Liver (tissue), 8 donors: ENCODE measurements at regions not wholly inside any gene's neighbourhood (a gene's known extent, or its start where the extent isn't known, plus 50 kb on each side); places are given as distances from the start of the nearest gene placed in this dataset.

Source experiments
- DNase-seq: peaks from one replicate; pipeline ENCODE4 v3.0.0-alpha.2; 2017; ENCODE audit warnings: low spot score
- H3K27ac ChIP-seq, 2 donors: one replicate each; pipeline ENCODE4 v1.7.0; 2013; ENCODE audit warnings: inconsistent platforms in 2 of 2, low read length in 2 of 2, control low read depth in 1 of 2, low read depth in 1 of 2, mild to moderate bottlenecking in 1 of 2
- H3K27me3 ChIP-seq, 4 donors: one replicate each; pipeline versions ENCODE4 v1.6.1 to v1.7.0; 2013; ENCODE audit warnings: low read length in 3 of 4, inconsistent platforms in 1 of 4, mild to moderate bottlenecking in 1 of 4, moderate library complexity in 1 of 4; ENCODE audit not compliant: control insufficient read depth in 4 of 4, insufficient read depth in 4 of 4
- H3K36me3 ChIP-seq, 4 donors: one replicate each; pipeline versions ENCODE4 v1.6.1 to v1.7.0; 2013; ENCODE audit warnings: low read length in 3 of 4, mild to moderate bottlenecking in 3 of 4, low read depth in 1 of 4, moderate library complexity in 1 of 4; ENCODE audit not compliant: control insufficient read depth in 4 of 4, insufficient read depth in 3 of 4
- H3K4me1 ChIP-seq, 4 donors: one replicate each; pipeline versions ENCODE4 v1.6.1 to v1.7.0; 2013; ENCODE audit warnings: low read length in 3 of 4, mild to moderate bottlenecking in 3 of 4, moderate library complexity in 1 of 4; ENCODE audit not compliant: control insufficient read depth in 4 of 4, insufficient read depth in 4 of 4
- H3K4me3 ChIP-seq, 3 donors: one replicate each; pipeline versions ENCODE4 v1.6.1 to v1.7.0; 2013; ENCODE audit warnings: low read length in 3 of 3, control low read depth in 1 of 3, low read depth in 1 of 3, mild to moderate bottlenecking in 1 of 3
- H3K9ac ChIP-seq, 2 donors: one replicate each; pipeline ENCODE4 v1.7.0; 2013; ENCODE audit warnings: low read length in 2 of 2, mild to moderate bottlenecking in 2 of 2, moderate library complexity in 2 of 2, control low read depth in 1 of 2, low read depth in 1 of 2
- H3K9me3 ChIP-seq, 4 donors: one replicate each; pipeline versions ENCODE4 v1.6.1 to v1.7.0; 2013; ENCODE audit warnings: low read length in 3 of 4; ENCODE audit not compliant: control insufficient read depth in 4 of 4
- ATF3 ChIP-seq: IDR thresholded peaks from 2 replicates; pipeline ENCODE4 v1.6.1; 2016; ENCODE audit warnings: antibody characterized with exemption
- CTCF ChIP-seq: fragments of 150-350 bp; IDR thresholded peaks from 2 replicates; pipeline ENCODE4 v1.5.1; 2017; ENCODE audit warnings: improper control_type of control experiment, low read depth, low read length; ENCODE audit not compliant: missing input control
- EGR1 ChIP-seq, 2 donors: IDR thresholded peaks; 2 replicates each; pipeline ENCODE4 v1.6.1; 2016 to 2018; ENCODE audit warnings: antibody characterized with exemption in 2 of 2, low read depth in 2 of 2
- FOXA1 ChIP-seq: IDR thresholded peaks from 2 replicates; pipeline ENCODE4 v1.6.1; 2016; ENCODE audit warnings: antibody characterized with exemption
- FOXA2 ChIP-seq: IDR thresholded peaks from 2 replicates; pipeline ENCODE4 v1.6.1; 2016; ENCODE audit warnings: antibody characterized with exemption
- HNF4A ChIP-seq, 2 donors: conservative IDR thresholded peaks; 2 replicates each; pipeline ENCODE4 v1.6.1; 2016; ENCODE audit warnings: antibody characterized with exemption in 2 of 2, mild to moderate bottlenecking in 2 of 2
- HNF4G ChIP-seq: IDR thresholded peaks from 2 replicates; pipeline ENCODE4 v1.6.1; 2016; ENCODE audit warnings: antibody characterized with exemption
- MAX ChIP-seq: IDR thresholded peaks from 2 replicates; pipeline ENCODE4 v1.6.1; 2016; ENCODE audit warnings: antibody characterized with exemption
- NR2F2 ChIP-seq: IDR thresholded peaks from 2 replicates; pipeline ENCODE4 v1.6.1; 2016; ENCODE audit warnings: antibody characterized with exemption
- RAD21 ChIP-seq, 2 donors: IDR thresholded peaks; 2 replicates each; pipeline ENCODE4 v1.6.1; 2016; ENCODE audit warnings: antibody characterized with exemption in 2 of 2, mild to moderate bottlenecking in 2 of 2
- REST ChIP-seq: IDR thresholded peaks from 2 replicates; pipeline ENCODE4 v1.6.1; 2016; ENCODE audit warnings: antibody characterized with exemption, mild to moderate bottlenecking
- RXRA ChIP-seq, 2 donors: IDR thresholded peaks; 2 replicates each; pipeline ENCODE4 v1.6.1; 2017 to 2018; ENCODE audit warnings: antibody characterized with exemption in 2 of 2, mild to moderate bottlenecking in 1 of 2
- SP1 ChIP-seq: IDR thresholded peaks from 2 replicates; pipeline ENCODE4 v1.6.1; 2018; ENCODE audit warnings: antibody characterized with exemption, mild to moderate bottlenecking
- TAF1 ChIP-seq: conservative IDR thresholded peaks from 2 replicates; pipeline ENCODE4 v1.6.1; 2016; ENCODE audit warnings: antibody characterized with exemption, mild to moderate bottlenecking
- YY1 ChIP-seq: IDR thresholded peaks from 2 replicates; pipeline ENCODE4 v1.6.1; 2016; ENCODE audit warnings: antibody characterized with exemption, mild to moderate bottlenecking
- ZBTB33 ChIP-seq: IDR thresholded peaks from 2 replicates; pipeline ENCODE4 v1.6.1; 2016; ENCODE audit warnings: antibody characterized with exemption
- WGBS: extraction: QIAGEN DNeasy Blood & Tissue Kit; methylation state at CpG from one replicate; pipeline ENCODE4 v1.1.7; 2013; 5-methylcytosine and 5-hydroxymethylcytosine counted together
- donor health status: healthy.
- donor health status: healthy.
- donor health status: healthy.
- donor health status: healthy.
- donor health status: healthy.

GRCh38 chr5:142511358-142511757 is 174.5 kb downstream of the FGF1 start:
- Histone ChIP-seq H3K9ac (peak overlapping the region in 1 of 2 donors; percentile 14), H3K4me1 (peaks cover 9 to 45% (median 27%) of the 10 kb centered on the region in 4 donors), H3K27ac (peak overlapping the region; percentile 76 to 94), H3K27me3 (no peaks in the 10 kb centered on the region), H3K4me3 (no peak overlapping the region), H3K9me3 (no peaks in the 10 kb centered on the region), H3K36me3 (no peaks in the 10 kb centered on the region)
- 51% methylated on average over 2 of the region's 2 CpGs for WGBS
- no peak for DNase-seq
- no peak for TF ChIP-seq ZBTB33
- TF ChIP-seq TAF1: no peak
- peak; percentile 61 for TF ChIP-seq SP1
- peak; percentile 83 to 92 for TF ChIP-seq RXRA (IDR thresholded peaks at IDR 0.05)
- no peak for TF ChIP-seq CTCF
- peak; percentile 4 for TF ChIP-seq REST
- peak in 1 of 2 donors; percentile 9 for TF ChIP-seq RAD21 (IDR thresholded peaks at IDR 0.05)
- peak; percentile 63 for TF ChIP-seq HNF4G
- TF ChIP-seq NR2F2: no peak
- TF ChIP-seq MAX: no peak
- TF ChIP-seq ATF3: no peak
- no peak for TF ChIP-seq FOXA1
- TF ChIP-seq HNF4A (conservative IDR thresholded peaks at IDR 0.05): peak; percentile 67 to 74

- H3K36me3 ChIP-seq: no peaks in the 10 kb centered on the region
- H3K9me3 ChIP-seq: no peaks in the 10 kb centered on the region
- peak overlapping the region; percentile 42 to 58 for H3K27ac ChIP-seq
- H3K4me1 ChIP-seq: peaks cover 9 to 45% (median 27%) of the 10 kb centered on the region in 4 donors
- WGBS: 30% methylated on average over 1 of the region's 1 CpG
- H3K27me3 ChIP-seq: no peaks in the 10 kb centered on the region
- DNase-seq: no peak
- no peak overlapping the region for H3K9ac ChIP-seq
- H3K4me3 ChIP-seq: no peak overlapping the region
- no peak for TF ChIP-seq ZBTB33
- no peak for TF ChIP-seq REST
- TF ChIP-seq EGR1 (IDR thresholded peaks at IDR 0.05; ENCODE audit: low read depth in 2 of 2): no peak
- no peak for TF ChIP-seq FOXA2
- no peak for TF ChIP-seq FOXA1
- TF ChIP-seq YY1: no peak
- no peak for TF ChIP-seq TAF1
- TF ChIP-seq CTCF: no peak
- TF ChIP-seq NR2F2: no peak
- TF ChIP-seq RAD21 (IDR thresholded peaks at IDR 0.05): no peak
These were observed 176.9 kb downstream of the FGF1 start for GRCh38 chr5:142509026-142509425.
